ENCODE measurements at regions not wholly inside any gene's neighbourhood (a gene's known extent, or its start where the extent isn't known, plus 50 kb on each side); places are given as distances from the start of the nearest gene placed in this dataset.

DNA sequence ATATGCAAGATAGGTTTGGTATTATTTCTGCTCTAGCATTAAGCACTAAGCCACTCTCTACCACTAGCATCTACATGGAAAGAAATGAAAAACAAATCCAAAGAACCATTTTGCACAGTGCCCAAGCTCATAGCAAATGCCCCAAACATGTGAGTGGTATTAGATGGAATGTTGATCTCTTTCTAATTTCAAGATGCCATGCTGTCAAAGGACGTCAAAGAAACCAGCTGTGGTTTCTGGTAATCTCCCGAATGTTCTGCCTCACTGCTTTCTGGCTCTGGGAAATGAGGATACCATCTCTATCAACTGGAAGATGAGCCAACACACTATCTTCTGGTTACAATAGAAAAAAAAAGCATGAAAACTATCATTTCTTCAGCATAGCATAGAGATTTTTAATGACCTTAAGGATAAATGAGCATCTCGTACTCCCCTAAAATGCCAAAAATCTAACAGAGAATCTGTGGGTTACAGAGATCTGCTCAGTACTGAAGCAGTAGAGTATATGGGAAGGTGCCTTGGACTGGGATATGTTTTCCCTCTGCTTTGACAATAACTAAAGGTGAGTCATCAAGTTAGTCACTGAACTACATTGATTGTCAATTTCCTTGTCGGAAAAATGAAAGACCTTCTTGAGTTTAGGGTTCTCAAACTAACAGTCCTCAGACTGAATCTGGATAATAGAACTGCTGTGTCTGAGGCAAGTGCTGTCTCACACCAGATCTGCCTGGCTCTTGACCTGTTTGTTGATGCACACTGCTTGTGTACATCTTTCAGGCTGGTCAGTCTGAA lies 244.8 kb upstream of the NCKAP5 start:
- no peak for TF ChIP-seq EZH2 (IDR thresholded peaks at IDR 0.05; ENCODE audit: borderline replicate concordance, low read depth, low read length, poor library complexity, severe bottlenecking)
- TF ChIP-seq, protein P1, sequence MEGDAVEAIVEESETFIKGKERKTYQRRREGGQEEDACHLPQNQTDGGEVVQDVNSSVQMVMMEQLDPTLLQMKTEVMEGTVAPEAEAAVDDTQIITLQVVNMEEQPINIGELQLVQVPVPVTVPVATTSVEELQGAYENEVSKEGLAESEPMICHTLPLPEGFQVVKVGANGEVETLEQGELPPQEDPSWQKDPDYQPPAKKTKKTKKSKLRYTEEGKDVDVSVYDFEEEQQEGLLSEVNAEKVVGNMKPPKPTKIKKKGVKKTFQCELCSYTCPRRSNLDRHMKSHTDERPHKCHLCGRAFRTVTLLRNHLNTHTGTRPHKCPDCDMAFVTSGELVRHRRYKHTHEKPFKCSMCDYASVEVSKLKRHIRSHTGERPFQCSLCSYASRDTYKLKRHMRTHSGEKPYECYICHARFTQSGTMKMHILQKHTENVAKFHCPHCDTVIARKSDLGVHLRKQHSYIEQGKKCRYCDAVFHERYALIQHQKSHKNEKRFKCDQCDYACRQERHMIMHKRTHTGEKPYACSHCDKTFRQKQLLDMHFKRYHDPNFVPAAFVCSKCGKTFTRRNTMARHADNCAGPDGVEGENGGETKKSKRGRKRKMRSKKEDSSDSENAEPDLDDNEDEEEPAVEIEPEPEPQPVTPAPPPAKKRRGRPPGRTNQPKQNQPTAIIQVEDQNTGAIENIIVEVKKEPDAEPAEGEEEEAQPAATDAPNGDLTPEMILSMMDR (conservative IDR thresholded peaks at IDR 0.05; ENCODE audit: low read depth, low read length): no peak
- CTCF ChIA-PET: no interaction called here

DNA sequence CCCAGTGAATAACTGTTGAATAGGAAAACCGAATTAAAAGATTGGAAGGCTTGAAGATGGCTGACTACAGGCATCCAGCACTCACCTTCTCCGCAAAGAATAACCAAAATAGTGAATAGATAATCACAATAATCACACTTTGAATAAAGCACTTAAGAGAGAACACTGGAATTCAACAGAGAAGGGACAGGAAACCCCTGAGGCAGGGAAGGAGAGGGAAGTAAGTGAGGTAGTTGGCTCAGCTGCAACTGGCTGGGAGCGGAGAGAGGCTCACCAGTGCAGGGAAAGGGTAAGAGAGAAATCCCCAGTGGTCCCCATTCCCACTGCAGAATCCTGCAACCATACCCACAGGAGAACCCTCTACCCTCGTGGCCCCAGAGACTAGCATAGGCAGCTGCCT lies 246.6 kb upstream of the NCKAP5 start:
- TF ChIP-seq EZH2 (IDR thresholded peaks at IDR 0.05; ENCODE audit: borderline replicate concordance, low read depth, low read length, poor library complexity, severe bottlenecking): no peak
- TF ChIP-seq, protein P1 (conservative IDR thresholded peaks at IDR 0.05; ENCODE audit: low read depth, low read length): no peak
- ChIA-PET CTCF (no interaction called here), POLR2A (ENCODE audit: low non-redundant PET) (no interaction called here)
- no peak overlapping the region for H3K4me3 ChIP-seq (ENCODE audit: low read depth, low read length, poor library complexity, severe bottlenecking)
- no peak for DNase-seq (ENCODE audit: low spot score)
- intact Hi-C loops (cut with micrococcal nuclease; ENCODE audit: unreplicated experiment): no loop called here
- H3K27ac ChIP-seq (ENCODE audit: low read depth, low read length, poor library complexity, severe bottlenecking): no peak overlapping the region
- H3K27me3 ChIP-seq (replicated peaks; ENCODE audit: insufficient read depth, low read depth, low read length, poor library complexity): no peaks in the 10 kb centered on the region
- H3K36me3 ChIP-seq (ENCODE audit: insufficient read depth, low read length, poor library complexity, severe bottlenecking): no peaks in the 10 kb centered on the region
- H3K9me3 ChIP-seq (ENCODE audit: low read depth, low read length, poor library complexity, severe bottlenecking): no peaks in the 10 kb centered on the region
- no TSS peak for BruUV-seq (replicated peaks)
- H3K4me1 ChIP-seq (ENCODE audit: insufficient read depth, low read length, poor library complexity, severe bottlenecking): peaks cover 21% of the 10 kb centered on the region

More for the DNA sequence above, 244.8 kb upstream of the NCKAP5 start:
- Histone ChIP-seq H3K27ac (ENCODE audit: low read depth, low read length, poor library complexity, severe bottlenecking) (no peak overlapping the region), H3K4me1 (ENCODE audit: insufficient read depth, low read length, poor library complexity, severe bottlenecking) (peaks cover 14% of the 10 kb centered on the region), H3K27me3 (replicated peaks; ENCODE audit: insufficient read depth, low read depth, low read length, poor library complexity) (no peaks in the 10 kb centered on the region), H3K9me3 (ENCODE audit: low read depth, low read length, poor library complexity, severe bottlenecking) (no peaks in the 10 kb centered on the region), H3K4me3 (ENCODE audit: low read depth, low read length, poor library complexity, severe bottlenecking) (no peak overlapping the region), H3K36me3 (ENCODE audit: insufficient read depth, low read length, poor library complexity, severe bottlenecking) (no peaks in the 10 kb centered on the region)
- intact Hi-C loops (cut with micrococcal nuclease; ENCODE audit: unreplicated experiment): no loop called here
- peak; percentile 45 for DNase-seq (ENCODE audit: low spot score)
- no TSS peak for BruUV-seq (replicated peaks)
- POLR2A ChIA-PET (ENCODE audit: low non-redundant PET): no interaction called here

DNA sequence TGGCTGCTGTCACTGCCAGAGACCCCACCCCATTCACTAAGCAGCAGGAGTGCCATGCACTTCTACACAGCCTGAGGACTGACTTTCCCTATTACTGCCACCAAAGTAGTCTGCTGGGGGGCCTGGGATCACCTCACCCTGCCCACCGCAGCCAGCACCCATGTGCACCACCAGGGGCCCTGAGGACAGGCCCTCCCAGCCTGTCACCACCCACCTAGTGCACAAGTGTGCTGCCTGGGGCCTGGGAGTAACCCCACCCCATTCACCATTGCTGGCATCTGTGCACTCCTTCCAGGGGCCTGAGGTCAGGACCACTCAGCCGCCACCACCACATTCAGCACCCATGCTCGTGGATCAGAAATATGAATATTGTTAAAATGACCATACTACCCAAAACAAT lies 247.8 kb upstream of the NCKAP5 start:
- intact Hi-C loops (cut with micrococcal nuclease; ENCODE audit: unreplicated experiment): no loop called here
- BruUV-seq (replicated peaks): no TSS peak
- H3K4me1 ChIP-seq (ENCODE audit: insufficient read depth, low read length, poor library complexity, severe bottlenecking): peaks cover 21% of the 10 kb centered on the region
- POLR2A ChIA-PET (ENCODE audit: low non-redundant PET): no interaction called here
- H3K27ac ChIP-seq (ENCODE audit: low read depth, low read length, poor library complexity, severe bottlenecking): no peak overlapping the region
- TF ChIP-seq, protein P1 (conservative IDR thresholded peaks at IDR 0.05; ENCODE audit: low read depth, low read length): no peak
- no peak for TF ChIP-seq EZH2 (IDR thresholded peaks at IDR 0.05; ENCODE audit: borderline replicate concordance, low read depth, low read length, poor library complexity, severe bottlenecking)
- no peaks in the 10 kb centered on the region for H3K36me3 ChIP-seq (ENCODE audit: insufficient read depth, low read length, poor library complexity, severe bottlenecking)
- no peaks in the 10 kb centered on the region for H3K9me3 ChIP-seq (ENCODE audit: low read depth, low read length, poor library complexity, severe bottlenecking)
- no peaks in the 10 kb centered on the region for H3K27me3 ChIP-seq (replicated peaks; ENCODE audit: insufficient read depth, low read depth, low read length, poor library complexity)
- H3K4me3 ChIP-seq (ENCODE audit: low read depth, low read length, poor library complexity, severe bottlenecking): no peak overlapping the region
- no peak for DNase-seq (ENCODE audit: low spot score)
- CTCF ChIA-PET: no interaction called here

All from A673 (cell line).